GM21381 (cell line): ENCODE measurements at regions not wholly inside any gene's neighbourhood (a gene's known extent, or its start where the extent isn't known, plus 50 kb on each side); places are given as distances from the start of the nearest gene placed in this dataset.
"Not testable (repeated sequence)": the region's sequence is repeated elsewhere in the genome, so short reads cannot be mapped to it uniquely, and the experiment has no call there.

Source experiments
- ATAC-seq: cut with Tn5 transposase; IDR thresholded peaks from one replicate; pipeline ENCODE4 v1.9.1; 2021; ENCODE audit warnings: mild to moderate bottlenecking, moderate library complexity; ENCODE audit not compliant: unreplicated experiment

DNA sequence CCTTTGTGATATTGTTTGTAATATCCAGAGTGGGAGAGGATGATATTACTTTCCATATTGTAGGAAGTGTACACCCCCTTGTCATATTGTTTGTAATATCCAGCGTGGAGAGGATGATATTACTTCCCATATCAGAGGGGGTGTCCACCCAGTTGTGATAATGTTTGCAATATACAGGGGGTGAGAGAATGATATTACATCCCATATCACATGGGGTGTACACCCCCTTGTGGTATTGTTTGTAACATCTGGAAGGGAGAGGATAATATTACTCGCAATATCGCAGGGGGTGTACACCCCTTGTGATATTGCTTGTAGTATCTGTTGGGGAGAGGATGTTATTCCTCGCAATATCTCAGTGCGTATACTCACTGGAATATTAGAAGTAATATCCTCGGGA, 61.5 kb downstream of the PRSS23 start:
- no peak for ATAC-seq

DNA sequence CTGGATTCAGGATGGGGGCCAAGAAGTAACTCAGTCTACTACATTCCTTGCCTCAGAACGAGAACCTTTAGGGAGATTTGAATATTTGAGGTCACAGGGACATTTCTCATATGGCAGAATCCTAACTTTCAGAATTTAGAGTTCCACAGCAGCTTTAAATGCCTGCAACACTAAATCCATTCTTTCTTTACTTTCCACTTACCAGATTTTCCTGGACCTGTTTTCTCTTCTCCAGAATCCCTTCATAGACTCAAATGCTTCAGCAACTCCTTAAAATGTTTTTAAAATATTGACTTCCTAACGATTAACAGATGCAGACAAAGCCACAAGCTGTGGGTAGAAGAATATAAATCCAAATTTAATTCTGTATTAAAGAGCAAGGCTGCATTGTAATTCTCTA, 63.1 kb downstream of the PRSS23 start:
- ATAC-seq, result no peak

DNA sequence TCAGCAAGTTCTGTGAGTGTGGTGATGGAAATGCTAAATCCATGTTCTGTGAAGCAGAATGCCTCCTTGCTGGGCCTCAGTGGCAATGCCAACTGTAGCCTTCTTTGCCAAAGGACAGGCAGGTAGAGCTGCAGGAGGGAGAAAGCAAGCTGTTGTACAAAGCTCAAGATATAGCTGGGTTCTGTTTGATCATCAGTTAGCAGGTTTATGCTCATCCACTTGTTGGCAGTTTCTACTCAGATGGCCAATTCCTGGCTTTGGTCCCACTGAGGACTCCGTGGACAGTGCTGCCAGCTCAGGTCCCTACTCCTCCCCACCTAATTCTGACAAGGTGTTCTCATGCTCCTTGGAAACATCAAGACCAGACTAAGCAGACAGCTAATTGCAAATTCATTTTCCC, 65.1 kb downstream of the PRSS23 start:
- ATAC-seq, result no peak

DNA sequence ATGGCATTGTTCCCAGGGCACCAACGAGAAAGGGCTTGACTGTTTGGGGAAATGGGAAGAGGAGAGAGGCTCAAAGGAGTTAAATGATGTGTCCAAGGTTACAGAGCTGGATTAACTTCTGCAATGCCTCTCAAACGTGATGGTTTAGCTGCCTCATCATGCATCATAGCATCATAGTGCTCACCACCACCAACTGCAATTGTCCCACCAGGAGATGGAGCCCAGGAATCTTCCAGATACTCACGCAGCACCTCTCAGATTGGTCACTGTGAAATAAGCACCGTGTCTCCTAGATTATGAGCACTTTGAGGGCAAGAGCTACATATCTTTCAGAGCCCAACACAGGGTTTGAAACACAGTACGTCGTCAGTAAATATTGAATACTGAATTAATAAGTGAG, 69.2 kb downstream of the PRSS23 start:
- no peak for ATAC-seq

DNA sequence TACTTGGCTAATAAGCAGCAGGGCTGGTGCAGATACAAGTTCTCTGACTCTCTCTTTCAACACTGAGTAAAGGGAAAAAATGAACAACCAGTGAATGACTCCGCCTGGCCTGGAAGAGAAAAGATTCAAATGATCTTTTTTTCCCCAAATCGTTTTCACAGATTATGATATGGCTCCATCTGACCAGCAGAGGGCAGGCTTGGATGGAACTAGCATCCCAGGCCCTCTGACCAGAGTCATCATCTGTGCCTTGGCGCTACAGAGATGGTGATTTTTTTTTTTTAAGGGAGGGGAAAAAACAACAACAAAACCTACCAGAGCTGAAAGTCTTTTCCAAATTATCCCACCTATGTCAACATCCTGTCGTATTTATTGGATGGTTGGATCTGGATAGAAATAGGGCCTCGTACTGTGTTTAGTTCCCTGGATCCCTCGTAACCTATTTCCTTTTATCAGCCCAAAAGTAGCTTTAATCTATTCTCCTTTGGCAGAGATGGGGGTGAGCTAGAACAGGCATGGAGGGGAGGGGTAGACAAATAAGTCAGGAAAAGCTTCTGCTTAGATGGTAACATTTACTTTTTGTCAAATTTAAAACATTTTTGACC, 69.7 kb downstream of the PRSS23 start:
- peak; percentile 82 for ATAC-seq

DNA sequence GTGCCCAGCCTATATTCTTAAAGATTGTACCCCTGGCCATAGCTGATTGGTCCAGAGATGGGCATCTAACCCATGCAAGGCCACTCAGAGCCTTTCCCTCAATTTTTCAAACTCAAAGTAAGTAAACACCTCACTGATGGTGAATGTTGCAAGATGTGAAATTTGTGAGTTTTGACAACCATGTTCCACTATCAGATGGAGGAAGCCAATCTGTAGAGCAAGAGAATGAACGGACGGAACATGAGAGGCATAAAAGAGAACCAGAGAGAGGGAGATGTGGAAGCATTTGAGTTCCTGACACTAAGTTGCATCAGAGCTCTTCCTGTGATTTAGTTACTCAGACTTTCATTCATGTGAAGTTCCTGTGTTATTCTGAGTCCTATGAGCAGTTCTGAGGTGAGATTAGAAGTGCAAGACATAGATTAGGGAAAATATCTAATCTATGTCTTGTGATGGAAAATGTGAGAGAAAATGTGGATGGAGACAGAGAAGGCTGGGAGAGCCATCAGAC, 73.3 kb downstream of the PRSS23 start:
- ATAC-seq, result no peak

DNA sequence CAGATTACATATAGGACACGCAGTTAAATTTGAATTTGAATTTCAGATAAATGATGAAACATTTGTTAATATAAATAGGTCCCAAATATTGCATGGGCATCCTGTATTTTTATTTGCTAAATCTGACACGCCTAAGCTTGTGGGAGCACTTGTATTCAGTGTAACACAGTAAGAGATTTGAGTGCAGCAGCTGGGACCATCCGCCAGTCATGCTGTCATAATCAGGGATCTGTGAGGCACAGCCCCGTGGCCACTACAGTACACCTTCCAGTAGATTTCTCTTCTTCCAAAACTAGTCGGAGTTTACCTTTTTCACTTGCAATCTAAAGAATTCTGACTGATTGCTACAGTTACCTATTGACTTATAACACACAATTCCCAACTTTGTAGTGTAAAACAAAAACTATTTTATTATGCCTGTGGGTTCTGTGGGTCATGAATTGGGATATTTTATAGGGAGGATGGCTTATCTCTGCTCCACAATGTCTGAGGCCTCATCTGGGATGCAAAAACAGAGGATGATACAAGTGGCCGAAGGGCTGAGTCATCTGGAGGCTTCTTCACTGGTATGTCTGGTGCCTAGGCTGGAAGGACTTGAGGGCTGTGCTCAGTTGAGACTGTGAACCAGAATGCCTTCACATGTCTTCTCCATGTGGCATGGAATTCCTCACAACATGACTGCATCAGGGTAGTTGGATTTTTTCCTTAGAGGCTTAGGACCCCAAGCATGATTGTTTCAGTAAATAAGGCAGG, 74.1 kb downstream of the PRSS23 start:
- no peak for ATAC-seq

DNA sequence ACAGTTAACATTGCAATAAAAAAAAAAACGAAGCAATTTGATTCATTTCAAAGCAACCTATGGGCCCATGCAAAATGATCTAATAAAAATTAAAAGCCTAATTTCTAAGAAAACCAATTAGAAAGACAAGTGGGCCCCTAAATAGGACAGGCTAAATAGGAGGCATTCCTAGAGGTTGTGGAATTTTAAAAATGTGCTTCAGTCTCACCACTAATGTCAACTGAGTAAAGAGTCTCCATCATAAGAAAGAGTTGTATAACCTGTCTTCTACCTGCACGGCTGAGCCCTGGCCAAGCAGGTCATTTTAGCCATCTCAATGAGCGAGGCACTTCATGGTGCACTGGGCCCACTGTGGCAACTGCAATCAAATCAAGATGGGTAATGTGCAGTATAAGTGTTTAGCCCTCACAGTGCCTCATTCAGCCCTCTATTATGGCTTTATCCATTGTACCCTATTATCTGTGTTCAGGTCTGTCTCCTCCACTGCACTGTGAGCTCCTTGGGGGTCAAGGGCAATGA, 76.4 kb downstream of the PRSS23 start:
- ATAC-seq, result no peak

DNA sequence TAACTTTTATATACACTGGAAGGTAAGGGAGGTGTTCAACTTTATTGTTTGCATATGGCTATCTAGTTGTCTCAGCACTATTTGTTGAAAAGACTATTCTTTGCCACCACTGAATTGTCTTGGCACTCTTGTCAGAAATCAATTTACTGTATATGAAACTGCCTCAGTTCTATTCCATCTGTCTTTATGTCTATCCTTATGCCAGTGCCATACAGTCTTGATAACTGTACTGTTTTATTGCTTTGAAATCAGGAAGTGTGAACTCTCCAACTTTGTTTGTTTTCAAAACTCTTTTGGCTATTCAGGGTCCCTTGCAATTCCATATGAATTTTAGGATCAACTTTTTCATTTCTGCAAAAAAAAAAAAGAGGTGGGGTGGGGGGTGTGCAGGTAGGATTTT, 77.2 kb downstream of the PRSS23 start:
- ATAC-seq, result no peak

DNA sequence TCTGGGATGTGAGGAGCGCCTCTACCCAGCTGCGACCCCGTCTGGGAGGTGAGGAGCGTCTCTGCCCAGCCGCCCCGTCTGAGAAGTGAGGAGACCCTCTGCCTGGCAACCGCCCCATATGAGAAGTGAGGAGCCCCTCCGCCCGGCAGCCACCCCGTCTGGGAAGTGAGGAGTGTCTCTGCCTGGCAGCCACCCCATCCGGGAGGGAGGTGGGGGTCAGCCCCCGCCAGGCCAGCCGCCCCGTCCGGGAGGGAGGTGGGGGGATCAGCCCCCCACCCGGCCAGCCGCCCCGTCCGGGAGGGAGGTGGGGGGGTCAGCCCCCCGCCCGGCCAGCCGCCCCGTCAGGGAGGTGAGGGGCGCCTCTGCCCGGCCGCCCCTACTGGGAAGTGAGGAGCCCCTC, 76.0 kb downstream of the FZD4 start:
- ATAC-seq, result not testable (repeated sequence)

DNA sequence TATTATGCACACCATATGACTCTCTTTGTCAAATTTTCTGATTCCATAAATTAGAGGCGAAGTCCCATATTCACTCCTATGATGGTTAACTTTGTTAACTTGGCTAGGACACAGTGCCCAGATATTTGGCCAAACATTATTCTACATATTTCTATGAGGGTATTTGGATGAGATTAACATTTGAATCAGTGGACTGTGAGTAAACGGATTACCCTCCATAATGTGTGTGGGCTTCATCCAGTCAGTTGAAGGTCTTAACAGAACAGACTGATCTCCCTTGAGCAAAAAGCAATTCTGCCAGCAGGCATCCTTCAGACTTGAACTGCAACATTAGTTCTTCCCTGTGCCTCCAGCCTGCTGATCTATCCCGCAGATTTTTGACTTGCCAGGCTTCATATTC, 69.9 kb downstream of the FZD4 start:
- no peak for ATAC-seq

DNA sequence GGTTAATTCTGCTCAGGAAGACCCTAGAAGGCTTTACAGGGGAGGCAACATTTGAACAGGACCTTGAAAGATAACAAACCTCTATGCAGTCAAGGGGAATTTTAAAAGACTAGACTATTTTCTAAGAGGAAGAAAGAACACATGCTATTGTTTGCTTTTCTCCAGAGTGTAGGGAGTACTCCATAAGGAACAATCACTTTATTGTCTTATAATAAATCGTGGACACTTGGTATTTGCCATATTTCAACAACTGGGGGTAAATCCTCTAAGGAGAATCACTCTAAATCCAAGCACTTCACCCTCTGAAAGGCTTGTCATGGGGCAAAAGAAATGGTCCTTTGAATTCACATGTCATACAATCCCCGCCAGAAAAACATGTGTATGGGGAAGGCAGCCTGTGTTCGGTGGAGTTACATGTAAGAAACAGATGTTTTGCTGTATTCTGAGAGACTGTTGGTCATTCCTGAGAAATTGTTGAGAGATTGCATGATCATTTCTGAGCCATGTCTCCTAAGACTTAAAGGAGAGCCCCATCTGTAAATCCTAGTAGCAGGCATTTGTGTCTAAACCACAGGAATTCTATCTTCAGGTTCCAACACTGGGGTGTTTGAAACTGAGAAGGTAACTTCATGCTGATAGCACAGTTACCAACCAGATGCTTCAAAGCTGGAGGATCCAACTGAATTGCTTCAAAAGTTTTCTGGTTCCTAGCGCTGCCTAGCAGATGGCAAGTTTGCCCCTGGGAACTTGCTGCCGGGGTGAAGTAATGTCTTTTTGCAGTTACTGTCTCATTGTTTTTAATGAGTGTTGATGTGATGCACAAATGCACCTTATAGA, 66.8 kb downstream of the FZD4 start:
- no peak for ATAC-seq

DNA sequence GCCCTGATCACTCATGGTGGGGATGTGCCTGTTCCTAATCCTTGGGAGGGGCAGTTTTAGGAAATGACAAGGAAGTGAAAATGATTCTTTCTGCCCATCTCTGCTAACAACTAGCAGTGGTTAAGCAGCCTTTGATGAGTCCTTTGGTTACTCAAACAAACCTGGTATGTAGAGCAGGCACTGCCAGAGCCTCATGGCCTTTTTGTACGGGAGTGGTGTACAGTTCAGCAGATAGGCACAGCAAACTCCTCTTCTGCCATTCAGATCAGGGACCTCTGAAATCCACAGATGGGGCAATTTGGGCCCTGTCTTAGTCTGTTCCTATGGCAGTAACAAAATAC, 66.2 kb downstream of the FZD4 start:
- ATAC-seq, result no peak

DNA sequence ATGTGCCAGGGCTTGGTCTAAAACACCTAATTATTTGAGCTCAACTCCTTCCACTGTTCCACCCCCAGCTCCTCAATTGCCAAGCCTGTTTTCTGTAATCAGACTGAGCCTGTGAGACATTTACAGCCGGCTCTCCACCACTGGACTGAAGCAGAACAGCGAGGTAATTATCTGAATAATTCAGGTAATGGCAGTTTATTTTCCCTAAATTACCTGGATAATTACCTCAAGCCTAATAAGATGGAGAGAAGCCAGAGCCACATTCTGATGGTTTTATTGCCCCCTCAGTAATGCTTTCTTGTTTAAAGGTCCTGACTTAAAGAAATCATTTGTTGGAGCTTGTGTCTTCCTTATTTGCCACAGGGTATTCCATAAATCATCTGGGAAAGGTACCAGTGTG, 64.2 kb downstream of the FZD4 start:
- no peak for ATAC-seq

DNA sequence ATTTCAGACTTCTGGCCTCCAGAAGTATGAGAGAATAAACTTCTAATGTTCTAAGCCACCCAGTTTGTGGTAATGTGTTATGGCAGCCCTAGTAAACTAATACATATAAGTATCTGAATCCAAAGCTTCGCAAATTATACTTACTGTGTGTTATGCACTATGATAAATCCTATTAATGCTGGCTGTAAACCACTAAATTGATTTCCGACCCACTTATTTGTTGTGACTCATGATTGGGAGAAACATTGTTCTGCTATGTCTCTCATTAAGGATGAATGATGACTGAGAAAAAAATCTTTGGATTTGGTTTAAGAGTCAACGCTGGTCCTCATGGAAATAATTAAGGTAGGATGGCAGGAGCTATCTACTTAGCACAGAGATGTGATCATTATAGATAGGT, 62.0 kb downstream of the FZD4 start:
- ATAC-seq, result no peak
